NCI-H2029 (cell line): ENCODE measurements at regions not wholly inside any gene's neighbourhood (a gene's known extent, or its start where the extent isn't known, plus 50 kb on each side); places are given as distances from the start of the nearest gene placed in this dataset.

Source experiments
- DNase-seq: peaks from one replicate; lab custom pipeline; 2025; lab: John Stamatoyannopoulos, UW

- no peak for DNase-seq
These were observed 118.5 kb upstream of the HS6ST1 start for GRCh38 chr2:128437204-128437565.

- no peak for DNase-seq
These were observed 119.4 kb upstream of the HS6ST1 start for GRCh38 chr2:128438091-128438490.

- DNase-seq: no peak
These were observed 119.9 kb upstream of the HS6ST1 start for GRCh38 chr2:128438586-128438985.

GRCh38 chr2:128439031-128439790 lies 120.5 kb upstream of the HS6ST1 start:
- DNase-seq: no peak

GRCh38 chr2:128439791-128440665 lies 121.4 kb upstream of the HS6ST1 start:
- DNase-seq: no peak

- DNase-seq: no peak
These were observed 122.1 kb upstream of the HS6ST1 start for GRCh38 chr2:128440666-128441340.

- DNase-seq: no peak
These were observed 122.8 kb upstream of the HS6ST1 start for GRCh38 chr2:128441341-128442052.

- no peak for DNase-seq
These were observed 123.5 kb upstream of the HS6ST1 start for GRCh38 chr2:128442053-128442751.

GRCh38 chr2:128442891-128443302 lies 124.2 kb upstream of the HS6ST1 start:
- no peak for DNase-seq

GRCh38 chr2:128444121-128444771 lies 125.6 kb upstream of the HS6ST1 start:
- DNase-seq: no peak

- DNase-seq: no peak
These were observed 126.3 kb upstream of the HS6ST1 start for GRCh38 chr2:128444816-128445522.

- DNase-seq: no peak
These were observed 126.8 kb upstream of the HS6ST1 start for GRCh38 chr2:128445523-128445900.

GRCh38 chr2:128446049-128446873 lies 127.6 kb upstream of the HS6ST1 start:
- DNase-seq: no peak

GRCh38 chr2:128446874-128447537 lies 128.3 kb upstream of the HS6ST1 start:
- no peak for DNase-seq

GRCh38 chr2:128447538-128447995 lies 128.9 kb upstream of the HS6ST1 start:
- DNase-seq: no peak

GRCh38 chr2:128448331-128449225 lies 129.9 kb upstream of the HS6ST1 start:
- DNase-seq: no peak

- DNase-seq: no peak
These were observed 130.8 kb upstream of the HS6ST1 start for GRCh38 chr2:128449226-128450061.
